Brain pericyte (primary cell): ENCODE measurements at regions not wholly inside any gene's neighbourhood (a gene's known extent, or its start where the extent isn't known, plus 50 kb on each side); places are given as distances from the start of the nearest gene placed in this dataset.

Experiments
- DNase-seq: peaks from one replicate; pipeline ENCODE4 v3.0.0-alpha.2; 2012; ENCODE audit warnings: low read depth, low spot score

GRCh38 chr1:22264464-22265341, 121.8 kb upstream of the WNT4 start:
- no peak for DNase-seq

GRCh38 chr1:22266141-22266540, 123.2 kb upstream of the WNT4 start:
- DNase-seq, result no peak

- DNase-seq, result no peak
Observed at GRCh38 chr1:22267413-22268175, 124.7 kb upstream of the WNT4 start.

- no peak for DNase-seq
Observed at GRCh38 chr1:22268327-22268726, 125.4 kb upstream of the WNT4 start.

- no peak for DNase-seq
Observed at GRCh38 chr1:22271847-22272801, 129.2 kb upstream of the WNT4 start.

- no peak for DNase-seq
Observed at GRCh38 chr1:22273686-22274681, 131.1 kb upstream of the WNT4 start.

GRCh38 chr1:22275167-22275566, 132.3 kb upstream of the WNT4 start:
- DNase-seq, result no peak

GRCh38 chr1:22275626-22276395, 132.9 kb upstream of the WNT4 start:
- no peak for DNase-seq

- DNase-seq, result no peak
Observed at GRCh38 chr1:22276396-22276748, 133.5 kb upstream of the WNT4 start.

GRCh38 chr1:22277662-22278061, 134.8 kb upstream of the WNT4 start:
- DNase-seq, result no peak

GRCh38 chr1:22279735-22280134, 136.8 kb upstream of the WNT4 start:
- DNase-seq, result no peak

GRCh38 chr1:22280526-22280925, 137.6 kb upstream of the WNT4 start:
- DNase-seq, result no peak

GRCh38 chr1:22281521-22282363, 138.8 kb upstream of the WNT4 start:
- no peak for DNase-seq

- no peak for DNase-seq
Observed at GRCh38 chr1:22282364-22282995, 139.6 kb upstream of the WNT4 start.

- DNase-seq, result no peak
Observed at GRCh38 chr1:22283596-22283995, 140.7 kb upstream of the WNT4 start.

- DNase-seq, result no peak
Observed at GRCh38 chr1:22284236-22284635, 141.3 kb upstream of the WNT4 start.

- DNase-seq, result no peak
Observed at GRCh38 chr1:22284906-22285548, 142.1 kb upstream of the WNT4 start.
